ENCODE measurements at regions not wholly inside any gene's neighbourhood (a gene's known extent, or its start where the extent isn't known, plus 50 kb on each side); places are given as distances from the start of the nearest gene placed in this dataset.

DNA sequence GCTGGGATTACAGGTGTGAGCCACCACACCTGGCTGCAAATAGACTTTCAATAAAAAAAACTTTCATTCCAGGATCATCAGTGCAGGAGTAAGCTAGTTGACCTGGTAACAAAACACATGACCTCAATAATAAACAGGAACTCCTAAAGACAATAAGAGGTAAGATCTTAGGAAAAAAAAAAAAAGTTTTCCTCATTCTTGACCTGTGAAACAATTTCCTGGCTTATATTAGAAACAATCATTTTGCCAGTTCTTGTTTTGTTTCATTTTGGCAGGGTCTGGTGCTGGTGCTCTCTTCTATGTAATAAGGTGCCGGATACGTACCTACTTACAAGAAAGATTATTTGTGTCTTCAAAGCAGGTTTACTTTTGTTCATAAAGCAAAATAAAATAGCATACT, 90.6 kb upstream of the AMN1 start:
- TF ChIP-seq, protein P1, sequence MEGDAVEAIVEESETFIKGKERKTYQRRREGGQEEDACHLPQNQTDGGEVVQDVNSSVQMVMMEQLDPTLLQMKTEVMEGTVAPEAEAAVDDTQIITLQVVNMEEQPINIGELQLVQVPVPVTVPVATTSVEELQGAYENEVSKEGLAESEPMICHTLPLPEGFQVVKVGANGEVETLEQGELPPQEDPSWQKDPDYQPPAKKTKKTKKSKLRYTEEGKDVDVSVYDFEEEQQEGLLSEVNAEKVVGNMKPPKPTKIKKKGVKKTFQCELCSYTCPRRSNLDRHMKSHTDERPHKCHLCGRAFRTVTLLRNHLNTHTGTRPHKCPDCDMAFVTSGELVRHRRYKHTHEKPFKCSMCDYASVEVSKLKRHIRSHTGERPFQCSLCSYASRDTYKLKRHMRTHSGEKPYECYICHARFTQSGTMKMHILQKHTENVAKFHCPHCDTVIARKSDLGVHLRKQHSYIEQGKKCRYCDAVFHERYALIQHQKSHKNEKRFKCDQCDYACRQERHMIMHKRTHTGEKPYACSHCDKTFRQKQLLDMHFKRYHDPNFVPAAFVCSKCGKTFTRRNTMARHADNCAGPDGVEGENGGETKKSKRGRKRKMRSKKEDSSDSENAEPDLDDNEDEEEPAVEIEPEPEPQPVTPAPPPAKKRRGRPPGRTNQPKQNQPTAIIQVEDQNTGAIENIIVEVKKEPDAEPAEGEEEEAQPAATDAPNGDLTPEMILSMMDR (conservative IDR thresholded peaks at IDR 0.05 in 1 of 2, IDR thresholded peaks at IDR 0.05 in 1 of 2; ENCODE audit: extremely low read depth in 1 of 2, insufficient read depth in 1 of 2, low read depth in 1 of 2, low read length in 2 of 2) = no peak
- no peak for TF ChIP-seq EZH2 (IDR thresholded peaks at IDR 0.05; ENCODE audit: borderline replicate concordance, low read length)

Data from mammary epithelial cell (primary cell).